ENCODE measurements at regions not wholly inside any gene's neighbourhood (a gene's known extent, or its start where the extent isn't known, plus 50 kb on each side); places are given as distances from the start of the nearest gene placed in this dataset.

DNA sequence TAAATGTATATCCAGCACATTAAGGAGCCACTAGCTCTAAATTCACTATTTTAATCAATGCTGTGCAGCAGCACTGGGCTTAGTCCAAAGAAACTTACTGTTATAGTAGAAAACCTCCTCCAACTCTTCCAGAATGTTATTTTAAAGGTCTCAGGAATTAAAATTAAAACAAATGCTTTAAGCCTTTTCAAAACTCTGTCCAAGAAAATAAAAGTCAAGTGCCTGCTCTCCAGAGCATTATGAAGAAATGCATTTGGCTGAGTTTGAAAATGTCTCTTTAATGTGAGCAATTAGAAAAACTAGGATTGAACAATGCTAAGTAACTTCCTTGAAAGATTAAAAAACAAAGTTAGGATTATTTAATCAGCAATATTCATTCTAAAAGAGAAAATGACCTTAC lies 322.4 kb upstream of the DCN start:
- TF ChIP-seq, protein P1, sequence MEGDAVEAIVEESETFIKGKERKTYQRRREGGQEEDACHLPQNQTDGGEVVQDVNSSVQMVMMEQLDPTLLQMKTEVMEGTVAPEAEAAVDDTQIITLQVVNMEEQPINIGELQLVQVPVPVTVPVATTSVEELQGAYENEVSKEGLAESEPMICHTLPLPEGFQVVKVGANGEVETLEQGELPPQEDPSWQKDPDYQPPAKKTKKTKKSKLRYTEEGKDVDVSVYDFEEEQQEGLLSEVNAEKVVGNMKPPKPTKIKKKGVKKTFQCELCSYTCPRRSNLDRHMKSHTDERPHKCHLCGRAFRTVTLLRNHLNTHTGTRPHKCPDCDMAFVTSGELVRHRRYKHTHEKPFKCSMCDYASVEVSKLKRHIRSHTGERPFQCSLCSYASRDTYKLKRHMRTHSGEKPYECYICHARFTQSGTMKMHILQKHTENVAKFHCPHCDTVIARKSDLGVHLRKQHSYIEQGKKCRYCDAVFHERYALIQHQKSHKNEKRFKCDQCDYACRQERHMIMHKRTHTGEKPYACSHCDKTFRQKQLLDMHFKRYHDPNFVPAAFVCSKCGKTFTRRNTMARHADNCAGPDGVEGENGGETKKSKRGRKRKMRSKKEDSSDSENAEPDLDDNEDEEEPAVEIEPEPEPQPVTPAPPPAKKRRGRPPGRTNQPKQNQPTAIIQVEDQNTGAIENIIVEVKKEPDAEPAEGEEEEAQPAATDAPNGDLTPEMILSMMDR (conservative IDR thresholded peaks at IDR 0.05) = no peak
- TF ChIP-seq ZFX (IDR thresholded peaks at IDR 0.05) = no peak
